Stimulated activated CD4-positive, alpha-beta T cell treated with anti-CD3 and anti-CD28 coated beads, Interleukin-15, amount 100 ng/mL, for 48 hours (primary cell): ENCODE measurements at regions not wholly inside any gene's neighbourhood (a gene's known extent, or its start where the extent isn't known, plus 50 kb on each side); places are given as distances from the start of the nearest gene placed in this dataset.
"Not testable (repeated sequence)": the region's sequence is repeated elsewhere in the genome, so short reads cannot be mapped to it uniquely, and the experiment has no call there.

ENCODE experiments used
- DNase-seq, 2 donors: peaks; one replicate each; pipeline ENCODE4 v3.0.0-alpha.2; 2020; ENCODE audit warnings: low read depth in 2 of 2

GRCh38 chr21:20902998-20903397, 95.2 kb upstream of the NCAM2 start:
- no peak for DNase-seq

- DNase-seq = not testable (repeated sequence)
These were observed 70.7 kb upstream of the NCAM2 start for GRCh38 chr21:20927555-20927954.

GRCh38 chr21:20942523-20942922, 55.7 kb upstream of the NCAM2 start:
- DNase-seq = no peak

GRCh38 chr21:20943561-20943997, 54.6 kb upstream of the NCAM2 start:
- no peak for DNase-seq

GRCh38 chr21:20944139-20944538, 54.1 kb upstream of the NCAM2 start:
- no peak for DNase-seq

- DNase-seq = no peak
These were observed 51.5 kb upstream of the NCAM2 start for GRCh38 chr21:20946701-20947100.
